ENCODE measurements at regions not wholly inside any gene's neighbourhood (a gene's known extent, or its start where the extent isn't known, plus 50 kb on each side); places are given as distances from the start of the nearest gene placed in this dataset.

DNA sequence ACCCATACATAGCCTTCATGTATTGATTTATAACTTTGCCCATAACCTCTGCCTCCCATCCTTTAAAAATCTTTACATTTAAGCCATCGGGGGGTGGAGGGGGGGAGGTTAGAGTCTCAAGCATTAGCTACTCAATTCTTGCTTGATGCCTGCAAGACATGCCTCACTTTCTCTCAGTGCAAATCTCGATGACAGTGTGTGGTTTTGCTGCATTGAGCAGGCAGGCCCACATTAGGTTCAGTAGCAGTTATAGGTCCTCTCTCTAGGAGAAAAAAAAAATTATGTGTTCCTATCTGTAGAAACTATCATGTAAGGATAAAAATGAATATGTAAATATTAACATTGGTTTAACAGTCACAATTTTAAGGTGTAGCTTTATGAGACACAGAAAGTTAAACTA is 314.0 kb upstream of the ANO3 start:
- ATAC-seq = no peak
- H3K27ac ChIP-seq = no peak overlapping the region
- H3K9me3 ChIP-seq = no peaks in the 10 kb centered on the region
- no peaks in the 10 kb centered on the region for H3K4me1 ChIP-seq
- intact Hi-C loops (cut with DNase I) = no loop called here
- TF ChIP-seq, protein P1, sequence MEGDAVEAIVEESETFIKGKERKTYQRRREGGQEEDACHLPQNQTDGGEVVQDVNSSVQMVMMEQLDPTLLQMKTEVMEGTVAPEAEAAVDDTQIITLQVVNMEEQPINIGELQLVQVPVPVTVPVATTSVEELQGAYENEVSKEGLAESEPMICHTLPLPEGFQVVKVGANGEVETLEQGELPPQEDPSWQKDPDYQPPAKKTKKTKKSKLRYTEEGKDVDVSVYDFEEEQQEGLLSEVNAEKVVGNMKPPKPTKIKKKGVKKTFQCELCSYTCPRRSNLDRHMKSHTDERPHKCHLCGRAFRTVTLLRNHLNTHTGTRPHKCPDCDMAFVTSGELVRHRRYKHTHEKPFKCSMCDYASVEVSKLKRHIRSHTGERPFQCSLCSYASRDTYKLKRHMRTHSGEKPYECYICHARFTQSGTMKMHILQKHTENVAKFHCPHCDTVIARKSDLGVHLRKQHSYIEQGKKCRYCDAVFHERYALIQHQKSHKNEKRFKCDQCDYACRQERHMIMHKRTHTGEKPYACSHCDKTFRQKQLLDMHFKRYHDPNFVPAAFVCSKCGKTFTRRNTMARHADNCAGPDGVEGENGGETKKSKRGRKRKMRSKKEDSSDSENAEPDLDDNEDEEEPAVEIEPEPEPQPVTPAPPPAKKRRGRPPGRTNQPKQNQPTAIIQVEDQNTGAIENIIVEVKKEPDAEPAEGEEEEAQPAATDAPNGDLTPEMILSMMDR (IDR thresholded peaks at IDR 0.05) = no peak
- TF ChIP-seq POLR2A (IDR thresholded peaks at IDR 0.05) = no peak
- 47% methylated on average over 2 of the region's 2 CpGs for WGBS (ENCODE audit: insufficient coverage, low coverage, low lambda C conversion rate, missing lambda C conversion rate)
- no peak overlapping the region for H3K4me3 ChIP-seq
- no peaks in the 10 kb centered on the region for H3K27me3 ChIP-seq
- DNase-seq = no peak
- H3K36me3 ChIP-seq = no peaks in the 10 kb centered on the region

DNA sequence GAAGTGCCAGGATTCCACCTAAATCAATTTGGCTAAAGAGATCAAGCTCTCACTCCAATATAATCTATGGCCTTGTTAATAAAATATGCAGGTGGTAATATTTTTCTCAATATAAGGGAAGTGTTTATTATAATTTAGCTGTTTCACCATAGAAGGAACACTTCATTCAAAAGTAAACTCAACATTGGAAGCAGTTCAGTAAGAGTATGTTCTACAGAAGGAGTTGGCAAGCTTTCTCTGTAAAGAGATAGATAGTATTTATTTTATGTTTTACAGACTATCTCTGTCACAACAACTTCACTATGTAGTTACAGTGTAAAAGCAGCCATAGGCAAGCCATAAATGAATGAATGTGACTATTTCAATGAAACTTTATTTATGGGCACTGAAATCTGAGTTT is 313.6 kb upstream of the ANO3 start:
- H3K4me3 ChIP-seq = no peak overlapping the region
- intact Hi-C loops (cut with DNase I) = no loop called here
- no peak overlapping the region for H3K27ac ChIP-seq
- ATAC-seq (no peak), DNase-seq (no peak)
- TF ChIP-seq POLR2A (IDR thresholded peaks at IDR 0.05) = no peak
- TF ChIP-seq, protein P1 (IDR thresholded peaks at IDR 0.05) = no peak
- no peaks in the 10 kb centered on the region for H3K36me3 ChIP-seq
- H3K9me3 ChIP-seq = no peaks in the 10 kb centered on the region
- H3K4me1 ChIP-seq = no peaks in the 10 kb centered on the region
- H3K27me3 ChIP-seq = no peaks in the 10 kb centered on the region

- H3K4me3 ChIP-seq = no peak overlapping the region
- no peaks in the 10 kb centered on the region for H3K4me1 ChIP-seq
- 39% methylated on average over 3 of the region's 3 CpGs for WGBS (ENCODE audit: insufficient coverage, low coverage, low lambda C conversion rate, missing lambda C conversion rate)
- H3K9me3 ChIP-seq = no peaks in the 10 kb centered on the region
- TF ChIP-seq POLR2A (IDR thresholded peaks at IDR 0.05) = no peak
- TF ChIP-seq, protein P1 (IDR thresholded peaks at IDR 0.05) = no peak
- intact Hi-C loops (cut with DNase I) = no loop called here
- ATAC-seq = no peak
- no peaks in the 10 kb centered on the region for H3K36me3 ChIP-seq
- no peak for DNase-seq
- no peaks in the 10 kb centered on the region for H3K27me3 ChIP-seq
- no peak overlapping the region for H3K27ac ChIP-seq
Observed at GRCh38 chr11:26019386-26019785, 312.5 kb upstream of the ANO3 start.

DNA sequence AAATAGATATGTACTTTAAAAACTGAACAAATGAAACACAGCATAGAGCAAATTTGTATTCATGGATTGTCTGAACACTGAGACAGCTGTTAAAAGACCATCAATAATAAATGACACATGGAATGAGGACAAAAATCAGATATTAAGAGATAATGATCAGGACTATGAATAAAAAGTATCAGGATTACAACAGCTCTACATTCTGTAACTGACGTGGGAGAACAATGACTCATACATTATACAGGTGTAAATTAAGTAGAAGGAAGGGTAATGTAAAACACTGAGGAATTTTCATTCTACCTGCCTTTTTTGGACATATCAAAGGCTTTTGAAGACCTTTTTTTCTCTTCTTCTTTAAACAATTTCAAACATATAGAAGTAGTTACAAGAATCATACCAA is 310.9 kb upstream of the ANO3 start:
- 93% methylated on average over 1 of the region's 1 CpG for WGBS (ENCODE audit: insufficient coverage, low coverage, low lambda C conversion rate, missing lambda C conversion rate)
- DNase-seq (no peak), ATAC-seq (no peak)
- no peak overlapping the region for H3K27ac ChIP-seq
- TF ChIP-seq POLR2A (IDR thresholded peaks at IDR 0.05) = no peak
- TF ChIP-seq, protein P1 (IDR thresholded peaks at IDR 0.05) = no peak
- intact Hi-C loops (cut with DNase I) = no loop called here
- no peaks in the 10 kb centered on the region for H3K36me3 ChIP-seq
- H3K27me3 ChIP-seq = no peaks in the 10 kb centered on the region
- no peaks in the 10 kb centered on the region for H3K9me3 ChIP-seq
- no peak overlapping the region for H3K4me3 ChIP-seq
- H3K4me1 ChIP-seq = no peaks in the 10 kb centered on the region

- WGBS (ENCODE audit: insufficient coverage, low coverage, low lambda C conversion rate, missing lambda C conversion rate) = 71% methylated on average over 2 of the region's 2 CpGs
- ATAC-seq = no peak
- Histone ChIP-seq H3K4me3 (no peak overlapping the region), H3K4me1 (no peaks in the 10 kb centered on the region), H3K27ac (no peak overlapping the region), H3K36me3 (no peaks in the 10 kb centered on the region), H3K27me3 (no peaks in the 10 kb centered on the region), H3K9me3 (no peaks in the 10 kb centered on the region)
- intact Hi-C loops (cut with DNase I) = no loop called here
- TF ChIP-seq POLR2A (IDR thresholded peaks at IDR 0.05) = no peak
- TF ChIP-seq, protein P1 (IDR thresholded peaks at IDR 0.05) = no peak
- DNase-seq = no peak
Observed at GRCh38 chr11:26023057-26023456, 308.9 kb upstream of the ANO3 start.
